Ecto neural progenitor cell (in vitro differentiated cells): ENCODE measurements at regions not wholly inside any gene's neighbourhood (a gene's known extent, or its start where the extent isn't known, plus 50 kb on each side); places are given as distances from the start of the nearest gene placed in this dataset.
"Not testable (repeated sequence)": the region's sequence is repeated elsewhere in the genome, so short reads cannot be mapped to it uniquely, and the experiment has no call there.

Experiments used
- DNase-seq: peaks from one replicate; pipeline ENCODE4 v3.0.0-alpha.2; 2018; ENCODE audit warnings: low spot score

GRCh38 chr5:164504141-164504772 lies 998.8 kb downstream of the MAT2B start:
- DNase-seq, result peak; percentile 46

- no peak for DNase-seq
These were observed 1000.4 kb downstream of the MAT2B start for GRCh38 chr5:164505791-164506190.

- no peak for DNase-seq
These were observed 1012.8 kb downstream of the MAT2B start for GRCh38 chr5:164518067-164518740.

- no peak for DNase-seq
These were observed 1013.3 kb downstream of the MAT2B start for GRCh38 chr5:164518741-164519080.

GRCh38 chr5:164532235-164532900 lies 1026.9 kb downstream of the MAT2B start:
- no peak for DNase-seq

GRCh38 chr5:164533426-164533825 lies 1028.0 kb downstream of the MAT2B start:
- DNase-seq, result not testable (repeated sequence)

GRCh38 chr5:164540174-164540573 lies 1034.8 kb downstream of the MAT2B start:
- DNase-seq, result no peak

- no peak for DNase-seq
These were observed 1040.1 kb downstream of the MAT2B start for GRCh38 chr5:164545507-164545906.

GRCh38 chr5:164553851-164554250 lies 1048.4 kb downstream of the MAT2B start:
- DNase-seq, result no peak

GRCh38 chr5:164555809-164556208 lies 1050.4 kb downstream of the MAT2B start:
- DNase-seq, result no peak

- DNase-seq, result no peak
These were observed 1054.8 kb downstream of the MAT2B start for GRCh38 chr5:164560216-164560615.

- no peak for DNase-seq
These were observed 1056.8 kb downstream of the MAT2B start for GRCh38 chr5:164561933-164562872.

GRCh38 chr5:164563370-164563769 lies 1058.0 kb downstream of the MAT2B start:
- no peak for DNase-seq

- no peak for DNase-seq
These were observed 1068.0 kb downstream of the MAT2B start for GRCh38 chr5:164573397-164573796.

GRCh38 chr5:164577201-164577600 lies 1071.8 kb downstream of the MAT2B start:
- no peak for DNase-seq

- DNase-seq, result no peak
These were observed 1072.3 kb downstream of the MAT2B start for GRCh38 chr5:164577742-164578141.

GRCh38 chr5:164578401-164578800 lies 1073.0 kb downstream of the MAT2B start:
- DNase-seq, result no peak

GRCh38 chr5:164578911-164579310 lies 1073.5 kb downstream of the MAT2B start:
- DNase-seq, result no peak

- DNase-seq, result no peak
These were observed 1074.7 kb downstream of the MAT2B start for GRCh38 chr5:164580155-164580554.

- DNase-seq, result no peak
These were observed 1076.5 kb downstream of the MAT2B start for GRCh38 chr5:164581889-164582288.

- no peak for DNase-seq
These were observed 1088.6 kb downstream of the MAT2B start for GRCh38 chr5:164593982-164594381.

GRCh38 chr5:164597293-164597900 lies 1092.0 kb downstream of the MAT2B start:
- no peak for DNase-seq
